Adrenal gland (tissue), 5 donors: ENCODE measurements at regions not wholly inside any gene's neighbourhood (a gene's known extent, or its start where the extent isn't known, plus 50 kb on each side); places are given as distances from the start of the nearest gene placed in this dataset.

Source experiments
- POLR2A ChIP-seq, 2 donors: fragments of 450-650 bp; IDR thresholded peaks; one replicate each; pipeline ENCODE4 v1.6.1; 2017; ENCODE audit warnings: antibody characterized with exemption in 2 of 2, mild to moderate bottlenecking in 2 of 2, moderate library complexity in 1 of 2
- TF ChIP-seq, protein P1 (sequence below), 6 experiments: fragments of 450-650 bp in 4 of 6; fragments of 200-600 bp in 2 of 6; sonication (generic) in 1 of 6; IDR thresholded peaks; 1 replicate in 5 of 6; 2 replicates in 1 of 6; pipeline versions ENCODE4 v1.5.1 to v1.8.0; 2016 to 2021; ENCODE audit warnings: antibody characterized with exemption in 6 of 6, mild to moderate bottlenecking in 2 of 6, moderate library complexity in 1 of 6
- donor health status: DM: no; HTN: no; CAD: no.

DNA sequence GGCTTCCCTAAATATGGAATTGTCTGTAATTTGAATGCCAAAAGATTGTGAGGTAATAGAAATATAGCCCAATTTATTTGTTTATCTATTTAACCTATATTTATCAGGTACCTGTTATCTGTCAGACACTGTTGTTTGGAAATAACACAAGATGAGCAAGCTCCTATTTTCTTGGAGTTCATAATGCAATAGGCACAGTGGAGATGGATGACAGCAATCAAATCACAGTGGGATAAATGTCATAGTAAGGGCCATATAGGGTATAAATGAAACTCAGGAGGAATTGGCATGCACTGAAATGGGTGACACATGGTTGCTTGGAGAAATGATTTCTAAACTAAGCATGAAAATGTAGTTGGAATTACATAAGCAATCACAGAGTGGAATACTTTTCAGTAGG lies 761.8 kb upstream of the MBL2 start:
- TF ChIP-seq, protein P1, sequence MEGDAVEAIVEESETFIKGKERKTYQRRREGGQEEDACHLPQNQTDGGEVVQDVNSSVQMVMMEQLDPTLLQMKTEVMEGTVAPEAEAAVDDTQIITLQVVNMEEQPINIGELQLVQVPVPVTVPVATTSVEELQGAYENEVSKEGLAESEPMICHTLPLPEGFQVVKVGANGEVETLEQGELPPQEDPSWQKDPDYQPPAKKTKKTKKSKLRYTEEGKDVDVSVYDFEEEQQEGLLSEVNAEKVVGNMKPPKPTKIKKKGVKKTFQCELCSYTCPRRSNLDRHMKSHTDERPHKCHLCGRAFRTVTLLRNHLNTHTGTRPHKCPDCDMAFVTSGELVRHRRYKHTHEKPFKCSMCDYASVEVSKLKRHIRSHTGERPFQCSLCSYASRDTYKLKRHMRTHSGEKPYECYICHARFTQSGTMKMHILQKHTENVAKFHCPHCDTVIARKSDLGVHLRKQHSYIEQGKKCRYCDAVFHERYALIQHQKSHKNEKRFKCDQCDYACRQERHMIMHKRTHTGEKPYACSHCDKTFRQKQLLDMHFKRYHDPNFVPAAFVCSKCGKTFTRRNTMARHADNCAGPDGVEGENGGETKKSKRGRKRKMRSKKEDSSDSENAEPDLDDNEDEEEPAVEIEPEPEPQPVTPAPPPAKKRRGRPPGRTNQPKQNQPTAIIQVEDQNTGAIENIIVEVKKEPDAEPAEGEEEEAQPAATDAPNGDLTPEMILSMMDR (IDR thresholded peaks at IDR 0.05): no peak
- no peak for TF ChIP-seq POLR2A (IDR thresholded peaks at IDR 0.05)
